Activated CD4-positive, CD25-positive, alpha-beta regulatory T cell treated with anti-CD3 and anti-CD28 coated beads, Interleukin-2, amount 50 U/mL, for 72 hours (primary cell): ENCODE measurements at regions not wholly inside any gene's neighbourhood (a gene's known extent, or its start where the extent isn't known, plus 50 kb on each side); places are given as distances from the start of the nearest gene placed in this dataset.

Experiments
- DNase-seq: peaks from one replicate; pipeline ENCODE4 v3.0.0; 2021

DNA sequence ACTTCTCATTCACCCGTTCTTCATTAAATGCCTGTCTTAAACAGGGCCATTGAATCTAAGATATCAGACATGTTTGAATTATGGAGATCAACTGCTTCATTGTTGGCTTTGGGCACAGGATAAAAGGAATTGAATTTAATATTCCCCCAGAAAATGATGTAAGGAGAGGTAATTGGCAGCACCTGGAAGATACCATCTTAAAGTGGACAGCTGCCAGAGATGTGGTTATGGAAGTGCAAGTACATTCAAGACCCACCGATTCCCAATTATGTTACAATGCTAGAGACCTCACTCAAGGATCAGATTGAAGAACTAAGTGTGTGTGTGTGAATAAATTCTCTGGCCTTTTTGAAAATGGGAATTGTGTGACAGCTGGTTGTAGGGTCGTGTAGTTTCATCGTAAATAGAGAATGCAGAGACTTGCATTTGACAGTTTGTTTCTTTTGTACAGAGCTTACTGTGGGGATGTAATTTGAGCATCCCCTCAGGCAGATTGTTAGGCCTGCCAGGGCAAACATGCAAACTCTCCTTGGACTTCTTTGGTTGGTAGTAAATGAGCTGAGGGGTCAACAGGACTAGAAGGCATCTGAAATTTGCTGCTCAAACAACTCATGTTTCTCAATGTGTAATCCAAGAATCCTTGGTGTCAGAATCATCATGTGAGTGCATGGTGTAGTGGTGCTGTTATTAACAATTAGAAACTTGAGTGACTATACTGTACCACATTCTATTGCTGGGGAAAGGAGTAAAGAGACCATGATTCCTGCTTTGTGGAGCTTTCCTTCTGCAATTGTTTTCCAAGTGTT lies 359.2 kb upstream of the THRB start:
- DNase-seq: no peak

DNA sequence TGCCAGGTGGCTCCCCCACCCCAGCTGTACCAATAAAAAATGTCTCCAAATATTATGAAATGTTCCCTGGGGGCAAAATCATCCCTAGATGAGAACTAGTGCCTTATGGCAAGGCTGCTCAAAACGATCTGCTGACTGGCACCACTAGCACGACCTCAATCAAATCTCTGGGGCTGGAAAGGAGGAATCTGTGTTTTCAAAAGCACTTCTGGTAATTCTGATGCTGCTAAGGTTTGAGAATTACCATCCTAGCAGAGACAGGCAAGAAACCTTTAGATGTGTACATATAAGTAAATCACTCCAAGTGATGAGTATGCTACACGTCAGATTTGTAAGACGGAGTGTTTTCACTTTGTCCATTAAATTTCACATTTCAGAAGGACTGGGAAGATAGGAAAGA lies 360.1 kb upstream of the THRB start:
- DNase-seq: no peak

DNA sequence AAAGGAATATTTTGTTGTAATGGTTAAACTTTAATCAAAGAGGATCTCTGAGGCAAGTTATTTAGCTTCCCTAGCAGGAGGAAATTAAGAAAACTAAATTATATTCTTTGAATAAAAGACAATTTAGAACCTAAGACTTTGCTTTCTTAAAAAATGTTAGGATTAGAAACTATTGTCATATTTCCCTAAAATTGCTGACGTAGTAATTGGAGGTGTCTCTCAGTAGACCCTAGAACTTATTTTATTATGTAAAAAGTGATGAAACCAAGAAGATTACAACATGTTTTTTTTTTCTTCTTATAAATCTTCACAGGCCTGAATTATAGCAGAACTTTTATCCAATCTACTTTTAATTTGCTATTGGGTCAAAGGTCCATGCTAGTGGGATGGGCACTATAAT lies 363.3 kb upstream of the THRB start:
- no peak for DNase-seq

DNA sequence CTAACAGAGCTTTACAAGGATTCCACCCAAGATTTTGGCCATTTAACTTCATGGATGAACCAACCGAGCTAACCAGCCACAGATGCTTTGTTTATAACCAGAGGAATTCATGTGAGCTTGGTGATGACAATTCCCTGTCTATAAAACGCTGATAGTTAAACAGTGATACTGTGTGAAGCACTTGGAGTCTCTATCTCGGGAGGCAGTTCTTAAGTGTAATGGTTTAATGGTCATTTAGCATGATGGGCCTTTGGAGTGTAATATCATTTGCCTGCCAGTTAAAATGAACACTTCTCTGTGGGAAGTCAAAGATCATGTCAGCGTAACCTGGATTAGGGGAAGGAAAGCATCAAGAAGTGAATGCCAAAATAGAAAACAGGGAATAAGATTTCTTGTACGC lies 368.6 kb upstream of the THRB start:
- no peak for DNase-seq

DNA sequence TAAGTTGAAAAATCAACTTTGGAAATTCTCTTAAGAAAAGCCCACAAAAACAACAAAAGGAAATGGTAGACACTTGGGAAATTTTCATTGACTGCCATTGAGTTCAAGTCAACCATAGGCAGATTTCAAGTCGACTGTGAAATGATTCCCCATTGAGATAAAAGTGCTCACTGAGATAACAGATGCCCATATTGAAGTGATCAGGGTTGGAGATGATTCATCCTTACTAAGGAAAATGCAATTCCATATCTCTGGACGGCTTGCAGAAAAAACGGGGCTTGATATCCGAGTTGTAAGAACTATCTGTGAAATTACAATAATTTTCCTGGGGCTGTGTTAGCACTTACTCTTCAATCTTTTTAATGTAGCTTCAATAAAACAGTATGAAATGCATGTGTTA lies 373.1 kb upstream of the THRB start:
- DNase-seq: no peak

DNA sequence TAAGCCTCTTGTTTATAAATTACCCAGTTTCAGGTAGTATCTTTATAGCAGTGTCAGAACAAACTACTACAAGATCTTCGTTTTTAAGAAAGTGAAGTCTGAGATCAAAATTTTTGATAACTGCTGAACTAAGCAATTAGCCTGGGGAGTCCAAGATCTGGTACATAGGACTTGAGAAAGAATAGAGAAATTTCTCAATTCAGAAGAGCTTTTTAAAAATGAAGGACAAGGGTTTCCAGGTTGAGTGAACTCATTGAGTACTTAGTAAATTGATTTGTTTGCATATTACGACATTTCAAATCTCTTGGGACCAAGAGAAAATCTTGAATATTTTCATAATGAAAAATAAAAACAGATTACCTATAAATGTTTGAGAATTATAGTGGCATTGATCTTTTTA lies 386.6 kb upstream of the THRB start:
- DNase-seq: no peak

DNA sequence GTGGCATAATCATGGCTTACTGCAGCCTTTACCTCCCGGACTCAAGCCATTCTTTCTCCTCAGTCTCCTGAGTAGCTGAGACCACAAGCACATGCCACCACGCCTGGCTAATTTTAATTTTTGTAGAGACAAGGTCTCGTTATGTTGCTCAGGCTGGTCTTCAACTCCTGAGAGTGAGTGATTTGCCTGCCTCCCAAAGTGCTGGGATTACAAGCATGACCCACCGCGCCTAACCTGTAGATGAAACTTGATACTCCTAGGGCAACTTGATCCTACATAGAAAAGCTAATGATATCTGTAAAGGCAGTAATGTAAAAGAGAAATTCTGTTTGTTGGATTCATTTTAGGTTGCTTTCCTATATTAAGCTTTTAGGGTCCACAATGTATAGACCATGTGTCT lies 391.9 kb upstream of the THRB start:
- no peak for DNase-seq

DNA sequence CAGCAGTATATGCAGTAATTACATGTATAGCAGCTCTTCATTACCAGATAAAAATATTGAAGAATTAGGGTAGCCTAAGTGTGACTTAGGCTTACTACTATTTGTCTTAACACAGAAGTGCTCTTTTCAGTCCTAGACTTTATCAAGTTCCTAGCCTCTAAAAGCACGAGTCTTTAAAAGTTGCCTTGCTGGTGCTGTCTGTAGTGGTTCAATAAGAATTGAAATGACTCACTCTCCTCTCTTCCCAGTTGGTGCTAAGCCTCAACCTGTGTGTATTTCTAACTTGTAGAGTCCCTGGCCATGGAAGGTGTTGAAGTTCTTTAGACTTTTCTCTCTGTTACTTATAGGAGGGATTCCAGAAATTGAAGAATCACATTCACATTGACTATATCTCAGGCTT lies 395.4 kb upstream of the THRB start:
- no peak for DNase-seq

DNA sequence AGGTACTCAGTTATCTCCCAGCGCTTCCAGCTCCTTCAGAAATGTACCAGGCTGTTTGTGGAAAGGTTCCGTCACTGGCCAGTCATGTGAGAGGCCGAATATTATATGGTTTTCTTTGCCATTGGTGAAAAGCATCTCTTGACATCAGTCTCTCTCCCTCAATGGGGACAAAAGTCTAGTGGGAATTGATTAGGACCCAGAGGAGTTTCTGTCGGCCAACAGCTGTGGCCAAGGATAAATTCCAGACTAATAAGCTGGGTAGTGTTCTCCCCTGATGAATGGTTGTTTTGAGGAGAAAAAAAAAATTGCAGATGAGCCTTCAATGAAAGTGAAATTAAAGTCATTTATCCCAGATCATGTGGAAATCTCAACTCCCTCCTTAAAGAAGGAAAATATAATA lies 404.7 kb upstream of the THRB start:
- DNase-seq: no peak

DNA sequence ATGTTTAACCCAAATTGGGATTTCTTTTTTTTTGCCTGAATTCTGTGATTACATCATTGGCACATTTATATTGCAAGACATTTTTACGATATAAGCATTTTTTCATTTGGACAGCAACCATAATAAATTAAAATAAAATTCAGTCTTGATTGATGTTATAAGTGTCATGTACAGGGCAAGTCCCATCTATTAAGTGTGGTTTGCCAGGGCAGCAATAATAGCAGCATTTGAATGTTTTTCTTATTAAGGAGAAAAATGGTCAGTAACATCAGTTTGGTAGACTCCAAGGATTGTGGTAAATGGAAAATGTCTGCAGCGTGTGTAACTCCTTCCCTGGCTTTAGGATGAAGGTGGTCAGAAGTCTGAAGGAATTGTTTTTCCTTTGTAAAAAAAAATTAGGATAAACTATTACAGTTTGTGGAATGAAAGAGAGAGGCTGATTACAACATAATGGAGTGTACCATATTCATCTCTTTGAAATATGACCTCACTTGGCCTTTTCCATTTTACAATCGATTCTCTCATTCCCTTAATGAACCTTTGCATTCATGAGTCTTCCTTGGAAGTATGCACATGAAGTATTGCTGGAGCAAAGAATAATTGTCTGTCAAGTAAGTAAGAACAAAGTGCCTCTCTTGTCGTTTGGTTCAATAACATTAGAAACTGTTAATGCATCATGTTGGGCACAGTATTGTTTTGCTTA lies 405.4 kb upstream of the THRB start:
- DNase-seq: no peak

DNA sequence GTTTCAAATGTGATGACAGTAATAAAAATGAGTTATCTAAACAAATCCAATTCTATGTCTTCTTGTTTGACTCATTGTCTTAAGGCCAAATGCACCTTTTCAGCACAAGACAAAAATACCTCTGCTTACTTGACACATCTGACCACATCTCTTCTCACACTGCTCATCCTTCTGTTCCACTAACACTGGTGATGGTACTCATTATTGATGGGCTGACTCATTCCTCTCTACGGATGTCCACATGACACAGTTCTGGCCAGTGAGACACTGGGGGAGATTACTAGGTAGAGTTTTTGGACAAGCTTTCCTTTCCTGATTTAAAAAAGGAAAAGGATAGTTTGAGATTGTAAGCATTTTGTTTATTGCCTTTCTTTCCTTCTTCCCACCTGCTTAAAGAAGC lies 410.6 kb upstream of the THRB start:
- DNase-seq: no peak

DNA sequence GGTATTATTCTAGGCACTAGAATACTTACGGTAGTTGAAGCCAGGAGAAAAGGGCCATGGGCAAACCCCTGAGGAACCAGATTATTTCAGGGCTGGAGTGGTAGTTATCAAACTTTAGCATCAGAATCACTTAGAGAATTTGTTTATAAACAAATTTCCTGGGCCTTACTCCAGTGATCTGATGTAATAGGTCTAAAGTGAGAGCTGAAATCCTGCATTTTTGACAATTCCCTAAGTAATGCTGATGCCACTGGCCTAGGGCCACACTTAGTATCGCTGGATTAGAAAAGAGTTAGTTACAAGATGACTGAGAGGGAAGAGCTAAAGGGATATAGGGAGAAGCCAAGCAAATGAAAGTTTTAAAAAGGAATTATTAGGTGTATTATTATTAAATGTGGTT lies 412.5 kb upstream of the THRB start:
- DNase-seq: no peak

DNA sequence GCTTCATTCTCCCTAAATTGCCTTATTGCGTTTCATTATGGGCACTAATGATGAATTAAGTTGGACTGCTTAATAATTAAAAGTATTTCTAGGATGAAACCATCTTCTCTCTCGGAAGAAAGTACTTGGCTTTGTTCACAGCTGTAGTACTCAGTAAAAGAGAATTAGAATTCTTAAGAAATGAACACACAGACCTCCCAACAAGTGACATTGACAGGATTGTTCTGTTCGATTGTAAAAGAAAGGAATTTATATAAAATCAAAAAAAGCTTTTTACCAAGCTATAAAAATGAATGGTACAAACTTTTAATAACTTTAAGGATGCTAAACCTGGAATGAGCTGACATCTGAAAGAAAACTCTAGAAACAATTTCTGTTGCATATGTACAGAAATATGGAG lies 416.4 kb upstream of the THRB start:
- no peak for DNase-seq

DNA sequence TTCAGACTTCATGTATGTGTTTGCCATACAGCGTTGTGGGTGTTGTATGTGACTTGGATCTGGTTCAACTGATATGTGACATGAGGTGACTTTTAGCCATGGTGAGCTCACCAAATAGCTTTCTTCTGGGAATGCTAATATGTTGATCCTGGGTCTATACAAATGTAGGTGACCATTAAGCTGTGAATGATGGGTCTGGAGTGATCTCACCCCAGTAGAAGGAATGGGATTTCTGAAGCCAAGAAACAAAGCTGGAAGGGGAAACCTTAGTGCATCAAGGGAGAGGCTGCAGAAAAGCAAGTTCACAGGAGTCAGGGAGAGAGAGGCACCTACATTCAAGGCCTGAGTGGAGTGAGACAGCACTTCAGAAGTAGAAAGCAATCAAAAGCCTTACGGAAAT lies 421.0 kb upstream of the THRB start:
- DNase-seq: no peak

DNA sequence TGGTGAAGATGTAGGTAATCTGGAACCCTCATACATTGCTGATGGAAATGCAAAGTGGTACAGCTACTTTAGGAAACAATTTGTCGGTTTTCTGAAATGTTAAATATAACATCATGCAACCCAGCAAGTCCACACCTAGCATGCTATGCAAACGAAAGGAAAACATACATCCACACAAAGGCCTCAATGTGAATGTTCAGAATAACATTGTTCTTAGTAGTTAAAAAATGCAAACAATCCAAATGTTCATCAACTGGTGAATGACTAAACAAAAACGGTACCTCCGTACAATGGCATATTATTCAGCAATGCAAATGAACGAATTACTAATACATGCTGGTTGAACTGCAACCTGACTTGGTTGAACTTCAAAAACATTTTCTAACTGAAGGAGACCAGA lies 423.3 kb upstream of the THRB start:
- DNase-seq: no peak

DNA sequence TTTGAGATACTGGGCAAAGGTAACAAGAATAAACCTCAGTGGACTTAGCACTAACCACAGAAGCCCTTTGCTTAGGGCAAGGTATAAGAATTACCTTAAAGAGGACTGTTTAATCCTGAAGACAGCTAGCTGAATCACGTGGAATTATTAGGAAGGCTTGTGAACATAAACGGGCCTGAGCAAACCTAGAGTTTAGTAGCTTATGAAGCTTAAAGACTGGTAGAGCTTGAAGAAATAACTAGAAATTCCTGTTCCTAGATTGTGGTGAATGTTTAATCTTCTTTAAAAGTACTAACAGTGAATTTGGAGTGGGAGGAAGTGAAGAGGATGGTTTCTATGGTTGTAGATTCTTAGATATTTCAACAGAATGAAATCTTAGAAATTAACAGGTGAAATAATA lies 428.9 kb upstream of the THRB start:
- DNase-seq: no peak

DNA sequence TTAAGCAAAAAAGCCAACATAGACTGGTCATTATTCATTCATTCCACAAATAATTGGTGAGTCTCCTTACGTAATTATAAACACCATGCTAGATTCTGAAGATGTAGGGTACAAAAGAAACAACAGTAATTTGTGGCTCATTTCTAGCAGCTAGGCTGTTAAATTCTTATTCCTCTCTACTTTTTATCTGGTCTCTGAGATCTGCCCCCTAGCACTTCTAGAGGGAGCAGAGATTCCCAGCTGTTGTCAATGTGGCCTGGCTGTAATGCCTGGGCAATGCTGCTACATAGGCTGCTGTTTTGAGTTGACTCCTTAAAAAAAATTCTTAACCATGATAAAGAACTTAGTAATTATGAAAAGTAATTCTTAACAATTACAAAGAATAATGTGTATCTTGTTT lies 434.9 kb upstream of the THRB start:
- no peak for DNase-seq

DNA sequence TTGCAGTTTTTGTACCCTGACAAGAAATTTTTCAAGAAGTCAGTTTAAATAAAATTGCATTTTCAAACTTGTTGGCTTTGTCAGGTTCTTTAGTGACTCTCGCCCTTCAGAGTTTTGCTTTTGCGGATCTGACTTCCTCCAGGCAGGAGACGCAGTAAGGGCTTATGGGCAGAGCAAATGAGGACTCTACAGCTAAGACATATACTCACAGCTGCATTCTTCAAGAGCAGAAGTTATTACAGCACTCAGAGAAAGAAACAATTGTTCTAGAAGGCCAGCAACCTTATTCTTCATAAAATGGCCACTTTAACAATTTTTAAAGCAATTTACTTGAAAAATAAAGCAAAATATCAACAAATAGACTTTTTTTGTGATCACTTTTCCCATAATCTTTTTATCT lies 438.8 kb upstream of the THRB start:
- DNase-seq: no peak

DNA sequence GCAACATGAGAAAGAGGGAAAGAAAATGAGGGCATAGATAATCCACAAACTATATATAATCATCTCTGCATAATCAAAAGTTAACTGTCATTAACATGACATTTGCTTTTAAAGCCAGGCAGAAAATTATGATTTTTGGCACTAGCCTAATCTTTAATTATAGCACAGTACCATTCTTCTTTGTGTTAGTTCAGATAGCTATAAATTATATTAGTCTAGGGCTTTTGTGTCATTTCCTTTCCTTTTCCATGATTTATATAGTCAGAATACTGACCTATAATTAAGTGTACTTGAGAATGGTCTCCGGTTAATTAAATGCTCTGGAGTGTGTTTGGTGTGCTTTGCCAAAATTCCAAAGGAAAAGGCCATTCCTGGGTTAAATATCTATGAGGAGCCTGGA lies 441.9 kb upstream of the THRB start:
- no peak for DNase-seq

DNA sequence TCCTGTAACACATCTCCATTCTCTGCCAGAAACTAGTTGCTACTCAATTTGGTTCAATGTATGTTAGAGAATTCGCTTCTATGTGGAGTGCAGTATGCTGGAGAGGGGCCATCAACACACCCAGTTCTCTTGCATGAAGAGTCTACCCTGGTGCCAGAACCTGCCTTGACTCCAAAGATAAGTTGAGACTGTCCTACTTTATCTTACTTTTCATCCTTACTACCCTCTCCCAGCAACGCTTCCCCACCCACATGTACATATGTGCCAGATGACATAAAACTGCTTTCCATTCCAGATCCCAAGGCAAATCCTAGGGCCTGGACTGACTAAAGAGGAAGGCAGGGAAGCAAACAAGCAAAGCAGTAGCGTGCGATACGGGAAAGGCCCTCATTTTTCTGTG lies 442.6 kb upstream of the THRB start:
- no peak for DNase-seq

DNA sequence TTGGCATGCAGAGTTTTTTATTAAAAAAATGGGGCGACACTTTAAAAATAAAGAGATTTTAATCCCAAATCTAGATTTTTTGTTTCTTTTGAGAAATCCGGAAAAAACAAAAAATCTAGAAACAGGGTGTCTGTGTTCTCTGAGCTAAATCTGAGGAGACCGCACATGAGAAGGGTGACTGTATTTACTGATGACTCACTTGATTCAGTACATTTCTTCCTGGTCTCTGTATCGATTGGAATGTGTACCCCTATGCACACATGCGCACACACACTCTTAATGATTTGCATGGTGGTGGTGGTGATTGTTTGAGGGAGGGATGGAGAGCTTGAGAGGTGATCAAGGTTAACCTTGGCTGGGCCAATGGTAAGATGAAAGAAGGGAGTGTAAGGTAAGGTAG lies 443.1 kb upstream of the THRB start:
- DNase-seq: no peak

DNA sequence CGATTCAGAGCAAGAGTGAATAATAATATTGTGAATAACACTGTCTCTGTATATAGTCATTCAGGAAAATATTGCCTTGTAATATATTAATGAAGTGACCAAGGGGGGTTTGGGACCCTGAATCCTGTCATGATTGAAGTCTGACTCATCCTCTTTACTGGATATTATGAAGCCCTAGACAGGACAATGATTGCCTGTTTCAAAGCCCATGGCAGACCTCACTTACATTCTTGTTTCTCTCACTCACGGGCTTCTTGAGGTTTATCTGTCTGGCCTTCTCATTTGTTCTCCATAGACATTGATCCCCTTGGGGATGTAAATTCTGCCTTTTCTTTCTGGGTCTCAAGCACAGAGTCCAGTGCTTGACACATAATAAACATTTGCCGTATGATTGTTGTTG lies 449.3 kb upstream of the THRB start:
- DNase-seq: no peak

DNA sequence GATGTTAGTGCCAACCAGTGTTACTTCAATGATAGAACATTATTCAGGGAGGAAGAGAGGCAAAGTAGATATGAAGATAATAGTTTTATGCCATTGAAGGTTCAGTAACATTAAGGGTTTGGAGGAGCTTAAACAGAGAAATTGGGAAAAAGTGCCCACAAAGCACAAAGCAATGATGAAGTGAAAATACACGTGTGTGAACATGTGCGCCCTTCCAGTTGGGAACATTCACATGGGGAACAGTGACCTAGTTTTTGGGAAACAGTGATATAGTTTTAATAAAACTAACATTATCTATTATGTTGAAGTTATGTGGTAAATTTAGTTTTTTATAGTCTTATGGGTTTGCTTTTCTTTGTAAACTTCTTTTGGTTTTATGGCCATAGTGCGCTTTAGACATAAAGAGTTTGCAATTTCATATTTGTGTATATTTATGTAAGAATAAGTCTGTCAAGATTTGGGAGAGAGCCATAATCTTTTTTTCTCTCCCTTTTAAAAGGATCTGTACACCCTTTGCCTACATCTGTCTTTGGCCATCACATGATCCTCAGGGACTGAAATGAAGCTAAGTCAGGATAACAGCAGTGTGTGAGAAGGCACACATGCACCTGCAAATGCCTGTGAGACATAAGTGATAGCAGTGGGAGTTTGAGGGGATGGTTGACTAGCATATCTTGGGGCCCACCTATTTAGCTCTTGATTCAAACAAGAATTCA lies 450.3 kb upstream of the THRB start:
- DNase-seq: no peak

DNA sequence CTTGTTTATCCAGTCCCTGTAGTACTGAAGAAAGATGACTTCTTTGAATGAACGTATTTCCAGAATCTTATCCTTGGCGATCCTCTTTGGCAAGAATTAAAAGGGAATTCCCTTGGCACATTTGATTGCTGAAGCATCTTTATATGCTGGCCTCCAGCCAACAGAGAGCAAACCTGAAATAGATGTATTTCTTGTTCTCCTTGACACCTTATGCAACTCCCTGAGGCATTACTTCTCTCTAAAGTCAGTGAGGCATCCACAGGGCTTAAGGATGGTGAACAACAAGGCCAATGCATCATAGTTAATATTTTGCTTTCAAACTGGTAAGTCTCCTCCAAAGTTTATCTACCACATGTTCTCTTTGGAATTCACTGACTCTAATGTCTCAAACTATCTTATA lies 450.9 kb upstream of the THRB start:
- no peak for DNase-seq
